DOHH2 (cell line): ENCODE measurements at regions not wholly inside any gene's neighbourhood (a gene's known extent, or its start where the extent isn't known, plus 50 kb on each side); places are given as distances from the start of the nearest gene placed in this dataset.

Experiments
- H3F3A ChIP-seq: fragments of 200-600 bp; sonication (generic), shearing (Covaris generic); 2 replicates; pipeline ENCODE4 v1.6.0; 2016; ENCODE audit warnings: antibody characterized with exemption, mild to moderate bottlenecking; ENCODE audit not compliant: control insufficient read depth, insufficient read depth
- H3K27ac ChIP-seq: fragments of 200-600 bp; sonication (generic); 2 replicates; pipeline ENCODE4 v1.5.1; 2014; ENCODE audit warnings: low read depth, mild to moderate bottlenecking, low read length, moderate library complexity
- H3K27me3 ChIP-seq: fragments of 200-600 bp; sonication (generic); 2 replicates; pipeline ENCODE4 v1.6.1; 2014; ENCODE audit warnings: mild to moderate bottlenecking, low read length, mixed read lengths; ENCODE audit not compliant: control insufficient read depth
- H3K36me3 ChIP-seq: fragments of 200-600 bp; sonication (generic); 2 replicates; pipeline ENCODE4 v1.6.1; 2014; ENCODE audit warnings: mild to moderate bottlenecking, low read length, moderate library complexity, mixed read lengths; ENCODE audit not compliant: control insufficient read depth
- H3K4me1 ChIP-seq: fragments of 200-600 bp; sonication (generic); 2 replicates; pipeline ENCODE4 v1.6.1; 2014; ENCODE audit warnings: mild to moderate bottlenecking, low read length, mixed read lengths; ENCODE audit not compliant: control insufficient read depth
- H3K4me2 ChIP-seq: fragments of 200-600 bp; sonication (generic); 2 replicates; pipeline ENCODE4 v1.6.0; 2014; ENCODE audit warnings: mild to moderate bottlenecking, low read length, moderate library complexity
- H3K4me3 ChIP-seq: fragments of 200-600 bp; sonication (generic); 2 replicates; pipeline ENCODE4 v1.5.1; 2014; ENCODE audit warnings: mild to moderate bottlenecking, low read length, mixed read lengths
- H3K79me2 ChIP-seq: fragments of 200-600 bp; sonication (generic); 2 replicates; pipeline ENCODE4 v1.6.1; 2014; ENCODE audit warnings: mild to moderate bottlenecking, low read length, mixed read lengths; ENCODE audit not compliant: control insufficient read depth
- H3K9me2 ChIP-seq: fragments of 200-600 bp; sonication (generic); replicated peaks from 2 replicates; pipeline ENCODE4 v1.6.1; 2014; ENCODE audit warnings: mild to moderate bottlenecking, low read length, mixed read lengths; ENCODE audit not compliant: control insufficient read depth
- H3K9me3 ChIP-seq: fragments of 200-600 bp; sonication (generic); 2 replicates; pipeline ENCODE4 v1.6.1; 2014; ENCODE audit warnings: antibody characterized with exemption, low read length, mixed read lengths; ENCODE audit not compliant: control insufficient read depth, insufficient read depth
- H4K20me1 ChIP-seq: fragments of 200-600 bp; sonication (generic); 2 replicates; pipeline ENCODE4 v1.6.0; 2014; ENCODE audit warnings: low read depth, mild to moderate bottlenecking, antibody characterized with exemption, low read length, moderate library complexity; ENCODE audit not compliant: control insufficient read depth, insufficient read depth
- CTCF ChIP-seq: fragments of 200-600 bp; sonication (generic); IDR thresholded peaks from one replicate; pipeline ENCODE4 v1.5.1; 2014; ENCODE audit warnings: antibody characterized with exemption, mild to moderate bottlenecking, low read depth, low read length; ENCODE audit not compliant: poor library complexity, severe bottlenecking
- EZH2phosphoT487 ChIP-seq: fragments of 200-600 bp; sonication (generic); IDR thresholded peaks from 2 replicates; pipeline ENCODE4 v1.6.1; 2017; ENCODE audit warnings: borderline replicate concordance, mild to moderate bottlenecking, antibody characterized with exemption, low read length, moderate library complexity, mixed read lengths

GRCh38 chr14:99075771-99076375 is 196.1 kb downstream of the BCL11B start:
- Histone ChIP-seq H3K27me3 (no peaks in the 10 kb centered on the region), H3F3A (no peaks in the 10 kb centered on the region), H3K27ac (no peak overlapping the region)

DNA sequence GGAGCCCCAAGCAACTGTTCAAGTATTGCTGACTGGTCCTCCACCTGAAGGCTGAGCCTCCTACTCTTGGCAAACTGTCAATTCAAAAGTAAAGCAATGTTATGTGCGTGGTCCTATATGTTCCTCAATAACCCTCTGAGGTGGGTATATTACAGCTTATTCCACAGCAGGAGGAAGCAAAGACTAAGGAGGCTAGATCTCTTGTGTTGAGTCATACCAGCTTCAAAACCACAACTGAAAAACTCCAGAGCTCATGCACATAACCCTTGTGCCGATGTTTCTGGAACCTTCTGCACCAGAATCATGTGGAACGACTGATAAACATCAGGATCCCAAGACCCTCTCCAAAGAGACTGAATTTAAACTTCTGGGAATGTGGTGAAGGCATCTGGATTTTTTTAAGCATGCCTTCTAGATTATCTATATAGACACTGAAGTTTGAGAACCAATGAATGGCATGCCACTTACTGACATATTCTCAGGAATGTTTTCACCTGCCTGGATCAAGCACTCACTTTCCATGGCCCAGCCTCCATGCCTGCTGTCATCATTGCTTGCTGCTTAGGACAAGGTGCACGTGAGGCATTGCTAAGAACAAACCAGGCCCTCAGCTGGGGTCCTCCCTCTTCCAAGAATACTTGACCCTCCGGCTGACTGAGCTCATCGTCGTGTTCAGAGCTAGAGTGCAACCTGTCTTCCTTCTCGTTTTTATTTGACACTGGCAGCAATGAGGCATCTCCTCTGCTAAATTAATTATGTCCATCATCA is 194.7 kb downstream of the BCL11B start:
- Histone ChIP-seq H3K36me3 (no peaks in the 10 kb centered on the region), H3K4me1 (no peaks in the 10 kb centered on the region), H3K4me2 (no peak overlapping the region), H3K9me3 (no peaks in the 10 kb centered on the region), H3K9me2 (no peaks in the 10 kb centered on the region), H3K27ac (no peak overlapping the region), H3K4me3 (no peak overlapping the region), H4K20me1 (no peaks in the 10 kb centered on the region), H3K79me2 (no peaks in the 10 kb centered on the region), H3K27me3 (no peaks in the 10 kb centered on the region), H3F3A (no peaks in the 10 kb centered on the region)
- TF ChIP-seq EZH2phosphoT487 (no peak), CTCF (no peak)

More at GRCh38 chr14:99075771-99076375, 196.1 kb downstream of the BCL11B start:
- Histone ChIP-seq H3K4me2 (no peak overlapping the region), H3K9me3 (no peaks in the 10 kb centered on the region), H3K79me2 (no peaks in the 10 kb centered on the region), H3K4me3 (no peak overlapping the region), H3K9me2 (no peaks in the 10 kb centered on the region), H3K36me3 (no peaks in the 10 kb centered on the region), H4K20me1 (no peaks in the 10 kb centered on the region), H3K4me1 (no peaks in the 10 kb centered on the region)
- TF ChIP-seq EZH2phosphoT487 (no peak), CTCF (no peak)

DNA sequence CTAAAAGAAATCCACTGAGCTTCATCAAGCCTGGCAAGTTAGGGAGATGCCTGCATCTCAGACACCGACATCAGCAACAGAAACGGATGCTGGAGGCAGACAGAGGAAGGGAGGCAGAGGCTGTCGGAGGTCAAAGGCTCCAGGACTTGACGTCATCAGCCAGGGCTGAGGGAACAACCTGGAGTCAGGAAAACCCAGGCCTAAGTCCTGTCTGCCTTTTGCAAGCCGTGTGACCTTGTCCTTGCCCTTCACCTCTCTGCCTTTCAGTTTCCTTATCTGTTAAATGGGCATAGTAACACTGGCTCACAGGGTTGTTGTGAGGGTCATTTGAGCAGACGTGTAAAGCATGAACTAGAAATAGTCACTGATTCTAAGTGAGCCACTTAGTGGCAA is 194.2 kb downstream of the BCL11B start:
- no peaks in the 10 kb centered on the region for H3F3A ChIP-seq
- H3K36me3 ChIP-seq, result no peaks in the 10 kb centered on the region
- no peaks in the 10 kb centered on the region for H3K9me3 ChIP-seq
- TF ChIP-seq CTCF (no peak), EZH2phosphoT487 (no peak)
- no peaks in the 10 kb centered on the region for H4K20me1 ChIP-seq
- H3K4me3 ChIP-seq, result no peak overlapping the region
- no peak overlapping the region for H3K4me2 ChIP-seq
- no peaks in the 10 kb centered on the region for H3K79me2 ChIP-seq
- H3K9me2 ChIP-seq, result no peaks in the 10 kb centered on the region
- H3K27me3 ChIP-seq, result no peaks in the 10 kb centered on the region
- H3K4me1 ChIP-seq, result no peaks in the 10 kb centered on the region
- no peak overlapping the region for H3K27ac ChIP-seq
